ENCODE measurements at regions not wholly inside any gene's neighbourhood (a gene's known extent, or its start where the extent isn't known, plus 50 kb on each side); places are given as distances from the start of the nearest gene placed in this dataset.
"Not testable (repeated sequence)": the region's sequence is repeated elsewhere in the genome, so short reads cannot be mapped to it uniquely, and the experiment has no call there.

DNA sequence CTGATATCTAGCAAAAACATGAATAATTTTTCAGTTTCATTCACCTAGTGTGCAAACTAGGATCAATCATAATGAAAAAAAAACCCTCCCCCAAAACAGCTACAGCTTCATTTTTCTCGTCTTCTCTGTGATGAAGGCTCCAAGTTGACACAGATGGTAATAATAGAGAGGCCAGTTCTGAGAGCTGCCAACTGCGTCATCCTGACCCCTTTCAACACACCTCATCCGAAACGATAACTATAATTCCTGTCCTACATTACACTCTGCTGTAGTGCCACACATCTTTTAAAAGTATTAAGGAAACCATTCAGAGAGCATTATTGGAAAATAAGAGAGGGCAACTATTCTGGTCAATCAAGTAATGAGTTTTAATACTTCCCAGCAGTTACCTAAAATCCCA, 962.3 kb upstream of the ADAMTS5 start:
- not testable (repeated sequence) for H3K4me1 ChIP-seq (ENCODE audit: insufficient read depth, low read length); H3K4me3 Mint-ChIP-seq (ENCODE audit: unreplicated experiment); H3K36me3 ChIP-seq (ENCODE audit: insufficient read depth, low read length); H3K36me3 Mint-ChIP-seq (ENCODE audit: low read depth, unreplicated experiment); H4K20me1 ChIP-seq (ENCODE audit: insufficient read depth, low read length); H3K79me2 ChIP-seq (ENCODE audit: insufficient read depth, low read length); H3K27me3 ChIP-seq (ENCODE audit: insufficient read depth, low read length); H3K9me3 Mint-ChIP-seq (ENCODE audit: unreplicated experiment); H3K4me3 ChIP-seq (ENCODE audit: insufficient read depth, low read depth, low read length); H3K4me1 Mint-ChIP-seq (ENCODE audit: low read depth, unreplicated experiment); H3K9me3 ChIP-seq (ENCODE audit: insufficient read depth, low read depth, low read length); H3K27me3 Mint-ChIP-seq (ENCODE audit: low read depth, unreplicated experiment); H2AFZ ChIP-seq (ENCODE audit: low read depth, low read length); H3K27ac Mint-ChIP-seq (ENCODE audit: unreplicated experiment); H3K9ac ChIP-seq (ENCODE audit: low read length); FAIRE-seq
- Histone ChIP-seq H3K4me2 (ENCODE audit: low read length) (peak overlapping the region; percentile 67), H3K27ac (ENCODE audit: low read depth, low read length) (peak overlapping the region; percentile 56)
- DNase-seq (ENCODE audit: low read depth) = peak; percentile 48

DNA sequence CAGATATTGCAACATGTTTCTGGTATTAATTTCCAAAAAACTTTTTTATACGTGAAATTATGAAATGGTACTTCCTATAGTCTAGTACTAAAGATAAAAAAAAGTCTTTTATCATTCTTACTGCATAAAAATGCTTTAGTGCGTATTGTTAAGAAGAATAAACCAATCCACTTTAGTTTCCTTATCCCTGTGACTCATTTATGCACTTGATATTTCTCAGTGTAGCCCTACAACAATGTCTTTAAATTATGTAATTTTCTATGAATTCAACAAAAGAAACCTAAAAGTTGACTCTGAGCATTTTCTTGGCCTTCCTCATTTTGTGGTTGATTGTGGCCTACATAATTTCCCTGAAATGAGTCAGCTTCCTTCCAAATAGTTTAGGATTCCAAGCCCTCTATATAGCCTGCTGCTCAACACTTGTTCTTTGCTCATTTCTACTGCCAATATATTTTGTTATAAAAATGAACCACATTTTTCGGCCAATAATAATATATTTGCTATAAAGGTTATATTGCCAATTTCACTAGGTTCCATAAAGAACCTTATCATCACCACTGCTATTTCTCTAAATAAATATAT, 961.7 kb upstream of the ADAMTS5 start:
- not testable (repeated sequence) for H4K20me1 ChIP-seq (ENCODE audit: insufficient read depth, low read length); H3K27me3 ChIP-seq (ENCODE audit: insufficient read depth, low read length); H3K36me3 Mint-ChIP-seq (ENCODE audit: low read depth, unreplicated experiment); H3K4me1 ChIP-seq (ENCODE audit: insufficient read depth, low read length); H3K79me2 ChIP-seq (ENCODE audit: insufficient read depth, low read length); H3K36me3 ChIP-seq (ENCODE audit: insufficient read depth, low read length); H3K9me3 ChIP-seq (ENCODE audit: insufficient read depth, low read depth, low read length); H3K4me1 Mint-ChIP-seq (ENCODE audit: low read depth, unreplicated experiment); H3K9me3 Mint-ChIP-seq (ENCODE audit: unreplicated experiment); H3K4me3 ChIP-seq (ENCODE audit: insufficient read depth, low read depth, low read length); H2AFZ ChIP-seq (ENCODE audit: low read depth, low read length); H3K9ac ChIP-seq (ENCODE audit: low read length); H3K27ac Mint-ChIP-seq (ENCODE audit: unreplicated experiment); H3K4me3 Mint-ChIP-seq (ENCODE audit: unreplicated experiment); H3K27me3 Mint-ChIP-seq (ENCODE audit: low read depth, unreplicated experiment)
- peak overlapping the region; percentile 67 for H3K4me2 ChIP-seq (ENCODE audit: low read length)
- DNase-seq (ENCODE audit: low read depth) = peak; percentile 81
- FAIRE-seq = peak; percentile 34
- H3K27ac ChIP-seq (ENCODE audit: low read depth, low read length) = peak overlapping the region; percentile 56

DNA sequence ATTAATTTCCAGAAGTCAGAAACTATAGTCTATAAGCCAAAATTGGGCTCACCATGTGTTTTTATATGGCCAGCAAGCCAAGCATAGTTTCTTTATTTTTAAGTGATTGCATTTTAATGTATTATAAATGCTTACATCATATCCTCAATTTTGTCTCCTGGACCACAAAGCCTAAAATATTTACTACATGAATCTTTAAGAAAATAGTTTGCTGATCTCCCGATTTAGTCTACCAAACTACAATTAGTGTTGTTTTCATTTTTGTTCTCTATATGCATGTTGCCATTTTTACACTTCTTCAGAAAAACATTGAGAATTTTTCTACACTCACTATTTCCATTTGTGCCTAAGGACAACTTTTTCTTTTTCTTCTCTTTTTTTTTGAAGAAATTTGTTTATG, 954.5 kb upstream of the ADAMTS5 start:
- not testable (repeated sequence) for DNase-seq (ENCODE audit: low read depth); H3K36me3 Mint-ChIP-seq (ENCODE audit: low read depth, unreplicated experiment); H3K79me2 ChIP-seq (ENCODE audit: insufficient read depth, low read length); H3K4me1 Mint-ChIP-seq (ENCODE audit: low read depth, unreplicated experiment); H4K20me1 ChIP-seq (ENCODE audit: insufficient read depth, low read length); H3K4me3 Mint-ChIP-seq (ENCODE audit: unreplicated experiment); H3K9ac ChIP-seq (ENCODE audit: low read length); FAIRE-seq; H3K27me3 ChIP-seq (ENCODE audit: insufficient read depth, low read length); H3K27me3 Mint-ChIP-seq (ENCODE audit: low read depth, unreplicated experiment); H3K9me3 Mint-ChIP-seq (ENCODE audit: unreplicated experiment); H3K4me1 ChIP-seq (ENCODE audit: insufficient read depth, low read length); H2AFZ ChIP-seq (ENCODE audit: low read depth, low read length); H3K27ac ChIP-seq (ENCODE audit: low read depth, low read length); H3K27ac Mint-ChIP-seq (ENCODE audit: unreplicated experiment); H3K9me3 ChIP-seq (ENCODE audit: insufficient read depth, low read depth, low read length); H3K4me3 ChIP-seq (ENCODE audit: insufficient read depth, low read depth, low read length); H3K4me2 ChIP-seq (ENCODE audit: low read length); H3K36me3 ChIP-seq (ENCODE audit: insufficient read depth, low read length)

DNA sequence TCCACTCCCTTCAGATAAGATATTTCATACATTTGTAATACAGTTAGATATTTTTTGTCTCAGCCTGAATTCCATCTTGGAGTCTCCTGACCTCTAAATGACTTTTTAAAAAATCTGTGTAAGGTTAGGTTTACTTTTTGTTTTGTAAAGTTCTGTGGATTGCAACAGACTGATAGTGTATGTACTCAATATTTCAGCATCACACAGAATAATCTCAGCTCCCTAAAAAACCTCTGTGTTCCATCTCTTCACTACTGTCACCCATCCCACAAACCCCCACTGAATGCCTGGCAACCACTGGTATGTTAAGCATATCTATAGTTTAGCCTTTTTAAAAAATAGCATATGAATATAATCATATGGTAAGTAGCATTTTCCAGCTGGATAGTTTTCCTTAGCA, 951.1 kb upstream of the ADAMTS5 start:
- FAIRE-seq (peak; percentile 37), DNase-seq (ENCODE audit: low read depth) (peak; percentile 10)
- not testable (repeated sequence) for H3K4me1 ChIP-seq (ENCODE audit: insufficient read depth, low read length); H3K4me3 ChIP-seq (ENCODE audit: insufficient read depth, low read depth, low read length); H3K4me2 ChIP-seq (ENCODE audit: low read length); H3K27ac ChIP-seq (ENCODE audit: low read depth, low read length); H3K4me3 Mint-ChIP-seq (ENCODE audit: unreplicated experiment); H3K9ac ChIP-seq (ENCODE audit: low read length); H3K4me1 Mint-ChIP-seq (ENCODE audit: low read depth, unreplicated experiment); H3K36me3 ChIP-seq (ENCODE audit: insufficient read depth, low read length); H4K20me1 ChIP-seq (ENCODE audit: insufficient read depth, low read length); H3K9me3 Mint-ChIP-seq (ENCODE audit: unreplicated experiment); H3K27ac Mint-ChIP-seq (ENCODE audit: unreplicated experiment); H2AFZ ChIP-seq (ENCODE audit: low read depth, low read length); H3K79me2 ChIP-seq (ENCODE audit: insufficient read depth, low read length); H3K27me3 Mint-ChIP-seq (ENCODE audit: low read depth, unreplicated experiment); H3K27me3 ChIP-seq (ENCODE audit: insufficient read depth, low read length); H3K36me3 Mint-ChIP-seq (ENCODE audit: low read depth, unreplicated experiment); H3K9me3 ChIP-seq (ENCODE audit: insufficient read depth, low read depth, low read length)

DNA sequence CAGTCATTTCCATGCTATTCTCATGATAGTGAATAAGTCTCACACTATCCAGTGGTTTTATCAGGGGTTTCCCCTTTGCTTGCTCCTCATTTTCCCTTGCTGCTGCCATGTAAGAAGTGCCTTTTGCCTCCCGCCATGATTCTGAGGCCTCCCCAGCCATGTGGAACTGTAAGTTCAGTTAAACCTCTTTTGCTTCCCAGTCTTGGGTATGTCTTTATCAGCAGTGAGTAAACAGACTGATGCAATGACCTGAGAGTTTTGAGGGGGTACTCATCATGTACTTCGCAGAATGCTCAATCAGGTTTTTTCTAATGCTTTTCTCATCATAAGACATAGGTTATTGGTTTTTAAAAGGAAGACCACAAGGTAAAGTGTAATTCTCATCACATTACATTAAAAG, 949.4 kb upstream of the ADAMTS5 start:
- not testable (repeated sequence) for H3K4me1 Mint-ChIP-seq (ENCODE audit: low read depth, unreplicated experiment); H3K9me3 Mint-ChIP-seq (ENCODE audit: unreplicated experiment); H3K4me2 ChIP-seq (ENCODE audit: low read length); H3K4me3 Mint-ChIP-seq (ENCODE audit: unreplicated experiment); H3K27me3 Mint-ChIP-seq (ENCODE audit: low read depth, unreplicated experiment); H3K9me3 ChIP-seq (ENCODE audit: insufficient read depth, low read depth, low read length); H3K36me3 ChIP-seq (ENCODE audit: insufficient read depth, low read length); H4K20me1 ChIP-seq (ENCODE audit: insufficient read depth, low read length); H3K4me1 ChIP-seq (ENCODE audit: insufficient read depth, low read length); H2AFZ ChIP-seq (ENCODE audit: low read depth, low read length); H3K4me3 ChIP-seq (ENCODE audit: insufficient read depth, low read depth, low read length); H3K36me3 Mint-ChIP-seq (ENCODE audit: low read depth, unreplicated experiment); H3K27me3 ChIP-seq (ENCODE audit: insufficient read depth, low read length); H3K27ac ChIP-seq (ENCODE audit: low read depth, low read length); H3K9ac ChIP-seq (ENCODE audit: low read length); H3K79me2 ChIP-seq (ENCODE audit: insufficient read depth, low read length); FAIRE-seq
- DNase-seq (ENCODE audit: low read depth) = peak; percentile 47
- H3K27ac Mint-ChIP-seq (ENCODE audit: unreplicated experiment) = peak overlapping the region; percentile 62

DNA sequence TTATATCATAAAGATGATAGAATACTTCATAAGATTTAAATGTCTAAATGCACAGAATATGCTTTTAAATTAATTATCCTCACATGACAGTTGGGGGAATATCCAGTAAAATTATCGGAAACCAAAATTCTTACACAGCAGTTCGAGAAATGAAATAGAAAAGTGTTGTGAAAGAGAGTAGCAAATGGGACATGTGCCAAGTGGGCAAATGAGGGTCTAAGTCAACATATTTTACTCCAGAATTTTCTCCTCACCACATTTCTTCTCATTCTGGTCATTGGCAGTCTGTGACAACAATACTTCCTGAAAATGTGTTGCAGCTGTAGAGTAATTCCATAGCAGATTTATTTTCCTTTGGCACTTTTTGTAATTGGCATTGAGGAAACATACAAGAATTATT, 945.2 kb upstream of the ADAMTS5 start:
- H3K9me3 Mint-ChIP-seq (ENCODE audit: unreplicated experiment); H2AFZ ChIP-seq (ENCODE audit: low read depth, low read length); DNase-seq (ENCODE audit: low read depth); H3K4me1 ChIP-seq (ENCODE audit: insufficient read depth, low read length); H3K9me3 ChIP-seq (ENCODE audit: insufficient read depth, low read depth, low read length); H3K9ac ChIP-seq (ENCODE audit: low read length); FAIRE-seq; H3K27ac Mint-ChIP-seq (ENCODE audit: unreplicated experiment); H3K79me2 ChIP-seq (ENCODE audit: insufficient read depth, low read length); H3K4me2 ChIP-seq (ENCODE audit: low read length); H3K27ac ChIP-seq (ENCODE audit: low read depth, low read length); H3K4me3 Mint-ChIP-seq (ENCODE audit: unreplicated experiment); H3K4me3 ChIP-seq (ENCODE audit: insufficient read depth, low read depth, low read length); H3K4me1 Mint-ChIP-seq (ENCODE audit: low read depth, unreplicated experiment); H3K36me3 Mint-ChIP-seq (ENCODE audit: low read depth, unreplicated experiment); H4K20me1 ChIP-seq (ENCODE audit: insufficient read depth, low read length); H3K36me3 ChIP-seq (ENCODE audit: insufficient read depth, low read length); H3K27me3 Mint-ChIP-seq (ENCODE audit: low read depth, unreplicated experiment); H3K27me3 ChIP-seq (ENCODE audit: insufficient read depth, low read length): not testable (repeated sequence)
